Endothelial cell of umbilical vein (primary cell): ENCODE measurements at regions not wholly inside any gene's neighbourhood (a gene's known extent, or its start where the extent isn't known, plus 50 kb on each side); places are given as distances from the start of the nearest gene placed in this dataset.

Source experiments
- BruUV-seq: library from RNA; stranded (reverse); fragments of 400-500 nt; replicated peaks from 2 replicates; lab custom pipeline; 2021; lab: Mats Ljungman, UMichigan
- CTCF ChIA-PET: fragments of 300-600, 350-600 bp; sonication (Branson Sonifier 250); formaldehyde crosslinking; loops from one replicate; lab custom pipeline; 2021; ENCODE audit warnings: antibody characterized with exemption, inconsistent platforms; lab: Charles Lee
- POLR2A ChIA-PET: fragments of 300-600, 350-600 bp; sonication (Branson Sonifier 250); formaldehyde crosslinking; loops from one replicate; lab custom pipeline; 2021; ENCODE audit warnings: antibody characterized with exemption, inconsistent platforms; lab: Charles Lee
- DNase-seq: peaks from one replicate; pipeline ENCODE4 v3.0.0-alpha.2; 2011; ENCODE audit warnings: low read depth, low spot score
- FAIRE-seq: peaks from 2 replicates; lab custom pipeline; 2011; peaks lifted over from hg19 to GRCh38; lab: Jason Lieb, UNC
- H2AFZ ChIP-seq: 2 replicates; pipeline ENCODE4 v1.6.0; 2012; ENCODE audit warnings: low read depth, low read length, control low read depth, inconsistent platforms
- H3K27ac ChIP-seq: 2 replicates; pipeline ENCODE4 v1.5.1; 2011; ENCODE audit warnings: low read depth, mild to moderate bottlenecking, control low read depth, low read length, moderate library complexity; ENCODE audit not compliant: insufficient read depth
- H3K27me3 ChIP-seq, 2 experiments: 2 replicates each; pipeline versions ENCODE4 v1.6.0 to v1.6.1; 2011; ENCODE audit warnings: low read length in 2 of 2, mixed read lengths in 1 of 2; ENCODE audit not compliant: control insufficient read depth in 2 of 2, insufficient read depth in 2 of 2
- H3K36me3 ChIP-seq, 2 experiments: 2 replicates in 1 of 2; 3 replicates in 1 of 2; pipeline ENCODE4 v1.5.1; 2011; ENCODE audit warnings: low read length in 2 of 2, mild to moderate bottlenecking in 1 of 2, moderate library complexity in 1 of 2; ENCODE audit not compliant: control insufficient read depth in 2 of 2, insufficient read depth in 2 of 2; ENCODE audit errors: extremely low read depth in 1 of 2
- H3K4me1 ChIP-seq: 3 replicates; pipeline ENCODE4 v1.5.1; 2011; ENCODE audit warnings: mild to moderate bottlenecking, low read length; ENCODE audit not compliant: control insufficient read depth, insufficient read depth; ENCODE audit errors: extremely low read depth
- H3K4me2 ChIP-seq: 2 replicates; pipeline ENCODE4 v1.6.1; 2011; ENCODE audit warnings: low read length, control low read depth, mixed read lengths; ENCODE audit not compliant: insufficient read depth
- H3K4me3 ChIP-seq, 3 experiments: fragments of 200-600 bp in 1 of 3; sonication (generic), shearing (Covaris generic) in 1 of 3; replicated peaks in 1 of 3; 2 replicates each; pipeline ENCODE4 v1.5.1; 2011 to 2016; ENCODE audit warnings: control low read depth in 3 of 3, low read length in 3 of 3, mild to moderate bottlenecking in 2 of 3, inconsistent platforms in 1 of 3, low read depth in 1 of 3, moderate library complexity in 1 of 3; ENCODE audit not compliant: insufficient read depth in 1 of 3
- H3K79me2 ChIP-seq: 2 replicates; pipeline ENCODE4 v1.6.0; 2012; ENCODE audit warnings: low read length, inconsistent platforms; ENCODE audit not compliant: control insufficient read depth, insufficient read depth
- H3K9ac ChIP-seq: replicated peaks from 2 replicates; pipeline ENCODE3; 2011; ENCODE audit warnings: low read length, control low read depth; ENCODE audit not compliant: insufficient read depth; ENCODE audit errors: extremely low read depth
- H3K9me1 ChIP-seq: replicated peaks from 3 replicates; pipeline ENCODE4 v1.6.0; 2011; ENCODE audit warnings: mild to moderate bottlenecking, low read length; ENCODE audit not compliant: control insufficient read depth, insufficient read depth; ENCODE audit errors: extremely low read depth
- H3K9me3 ChIP-seq: replicated peaks from 2 replicates; pipeline ENCODE4 v1.5.1; 2012; ENCODE audit warnings: low read length, inconsistent platforms; ENCODE audit not compliant: control insufficient read depth, insufficient read depth
- H4K20me1 ChIP-seq: replicated peaks from 2 replicates; pipeline ENCODE3; 2011; ENCODE audit warnings: mild to moderate bottlenecking, low read length; ENCODE audit not compliant: control insufficient read depth, insufficient read depth; ENCODE audit errors: extremely low read depth
- CTCF ChIP-seq, 2 donors: IDR thresholded peaks; 1 replicate in 1 of 2; 2 replicates in 1 of 2; pipeline ENCODE4 v1.5.1; 2011; ENCODE audit warnings: low read length in 2 of 2, mild to moderate bottlenecking in 2 of 2, moderate library complexity in 2 of 2, control low read depth in 1 of 2, inconsistent platforms in 1 of 2, low read depth in 1 of 2; ENCODE audit not compliant: insufficient read depth in 1 of 2; ENCODE audit errors: extremely low read depth in 1 of 2
- FOS ChIP-seq: IDR thresholded peaks from 2 replicates; pipeline ENCODE4 v1.6.1; 2011; ENCODE audit warnings: mild to moderate bottlenecking, low read length, moderate library complexity, borderline replicate concordance; ENCODE audit not compliant: insufficient read depth
- GATA2 ChIP-seq: IDR thresholded peaks from 2 replicates; pipeline ENCODE4 v1.7.0; 2011; ENCODE audit warnings: low read depth, mild to moderate bottlenecking, moderate library complexity, mixed read lengths, low read length; ENCODE audit not compliant: insufficient read length, insufficient read depth
- POLR2A ChIP-seq: IDR thresholded peaks from 2 replicates; pipeline ENCODE4 v1.6.1; 2012; ENCODE audit warnings: low read depth, mild to moderate bottlenecking, control low read depth, low read length
- POLR2AphosphoS5 ChIP-seq: IDR thresholded peaks from 2 replicates; pipeline ENCODE4 v1.6.1; 2012; ENCODE audit warnings: low read depth, mild to moderate bottlenecking, control low read depth, low read length, moderate library complexity; ENCODE audit not compliant: insufficient read depth
- dilution Hi-C: fragments of 300-500 bp; cut with MboI; formaldehyde crosslinking; loops from one replicate; pipeline ENCODE4 v1.15.0; 2019; ENCODE audit warnings: low sequenced_read_pairs; ENCODE audit not compliant: extremely low pct_ligation_motif_present
- intact Hi-C: fragments of 100-400 bp; cut with micrococcal nuclease; formaldehyde crosslinking; loops from one replicate; pipeline ENCODE4 v1.10.0; 2022
- TF ChIP-seq, protein P1 (sequence below): IDR thresholded peaks from 2 replicates; pipeline ENCODE4 v1.6.1; 2011; ENCODE audit not compliant: insufficient read depth, insufficient read length

- CTCF ChIA-PET, result no interaction called here
- dilution Hi-C loops, result no loop called here
Observed at GRCh38 chr22:49087198-49087597, 740.5 kb downstream of the BRD1 start.

More at GRCh38 chr22:49087198-49087597, 740.5 kb downstream of the BRD1 start:
- H3K27ac ChIP-seq, result no peak overlapping the region
- no peaks in the 10 kb centered on the region for H3K9me1 ChIP-seq
- H3K9ac ChIP-seq, result no peak overlapping the region
- intact Hi-C loops, result no loop called here
- no peak for DNase-seq
- POLR2A ChIA-PET, result no interaction called here
- H3K4me3 ChIP-seq, result no peak overlapping the region
- H2AFZ ChIP-seq, result no peak overlapping the region
- H3K4me2 ChIP-seq, result no peak overlapping the region
- no peaks in the 10 kb centered on the region for H3K36me3 ChIP-seq
- TF ChIP-seq GATA2 (no peak), CTCF (IDR thresholded peaks at IDR 0.05; ENCODE audit: extremely low read depth in 1 of 2, insufficient read depth in 1 of 2, low read depth in 1 of 2, low read length in 2 of 2) (no peak), POLR2A (no peak), FOS (no peak), POLR2AphosphoS5 (no peak)
- TF ChIP-seq, protein P1, sequence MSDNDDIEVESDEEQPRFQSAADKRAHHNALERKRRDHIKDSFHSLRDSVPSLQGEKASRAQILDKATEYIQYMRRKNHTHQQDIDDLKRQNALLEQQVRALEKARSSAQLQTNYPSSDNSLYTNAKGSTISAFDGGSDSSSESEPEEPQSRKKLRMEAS, result no peak
- H3K27me3 ChIP-seq, result no peaks in the 10 kb centered on the region
- no TSS peak for BruUV-seq
- FAIRE-seq, result no peak
- no peaks in the 10 kb centered on the region for H3K79me2 ChIP-seq
- no peaks in the 10 kb centered on the region for H4K20me1 ChIP-seq
- H3K4me1 ChIP-seq, result no peaks in the 10 kb centered on the region
- peaks cover 8% of the 10 kb centered on the region for H3K9me3 ChIP-seq
